RPMI8226 (cell line): ENCODE measurements at regions not wholly inside any gene's neighbourhood (a gene's known extent, or its start where the extent isn't known, plus 50 kb on each side); places are given as distances from the start of the nearest gene placed in this dataset.
A peak's percentile ranks its signal among the peaks of the same experiment; 100 is the strongest.
"Not testable (repeated sequence)": the region's sequence is repeated elsewhere in the genome, so short reads cannot be mapped to it uniquely, and the experiment has no call there.

Experiments
- DNase-seq: peaks from one replicate; pipeline ENCODE4 v3.0.0-alpha.2; 2015

DNA sequence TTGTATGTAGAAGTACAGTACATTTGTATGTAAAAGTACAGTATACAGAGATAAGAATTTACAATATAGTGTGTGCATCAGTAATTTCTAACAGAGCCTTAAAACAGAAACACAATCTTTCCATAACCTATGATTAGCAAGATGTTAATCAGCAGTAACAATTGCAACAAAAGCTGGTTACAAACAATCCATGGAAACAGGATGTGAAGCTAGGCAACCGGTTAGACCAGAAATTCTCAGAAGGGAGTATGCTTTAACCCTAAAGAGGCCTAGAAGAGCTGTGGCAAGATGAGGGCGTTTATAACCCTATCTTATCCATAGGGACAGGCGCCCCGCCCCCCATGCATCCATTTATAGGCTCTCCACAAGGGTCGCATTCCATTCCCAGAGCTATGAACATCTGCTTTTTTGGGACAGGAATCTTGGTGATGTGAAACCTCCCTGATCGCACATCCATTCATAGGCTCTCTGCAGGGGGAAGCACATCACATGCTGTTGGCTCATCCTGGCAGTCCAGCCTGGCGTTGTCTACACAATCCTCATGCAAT lies 180.3 kb downstream of the PDGFRA start:
- DNase-seq: not testable (repeated sequence)

GRCh38 chr4:54414545-54414944 lies 185.5 kb downstream of the PDGFRA start:
- DNase-seq: no peak

DNA sequence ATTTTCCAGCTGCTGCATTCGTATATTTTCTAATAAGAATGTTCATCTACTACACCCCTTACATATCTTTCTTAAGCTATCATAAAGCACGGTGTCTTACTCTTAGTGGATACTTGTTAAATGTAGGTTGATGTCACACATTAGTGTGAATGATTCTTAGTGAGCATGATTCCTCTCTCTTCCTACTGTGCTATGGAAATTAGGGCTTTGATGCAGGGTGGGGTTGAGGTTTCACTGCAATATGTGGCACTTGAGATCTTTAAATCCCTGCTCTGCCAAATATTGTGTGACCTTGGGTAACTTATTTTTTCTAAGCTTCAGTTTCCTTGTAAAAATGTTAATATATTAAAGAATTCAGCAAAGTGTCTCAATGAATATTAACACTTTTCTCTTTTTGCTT lies 188.4 kb downstream of the PDGFRA start:
- DNase-seq: no peak

DNA sequence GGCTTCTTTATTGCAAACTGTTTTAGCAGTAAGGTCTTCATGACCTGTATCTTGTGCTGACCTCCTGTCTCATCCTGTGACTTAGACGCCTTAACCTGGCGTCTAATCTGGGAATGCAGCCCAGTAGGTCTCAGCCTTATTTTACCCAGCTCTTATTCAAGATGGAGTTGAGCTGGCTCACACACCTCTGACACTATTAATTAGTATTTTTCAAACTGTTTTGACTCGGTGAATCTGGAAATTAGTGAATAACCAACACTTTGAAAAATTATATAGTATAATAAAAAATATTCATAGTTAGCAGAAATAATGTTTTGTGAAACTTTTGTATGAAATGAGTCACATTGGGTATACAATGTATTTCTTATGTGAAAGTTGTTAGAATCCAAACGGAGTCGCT lies 189.4 kb downstream of the PDGFRA start:
- no peak for DNase-seq

DNA sequence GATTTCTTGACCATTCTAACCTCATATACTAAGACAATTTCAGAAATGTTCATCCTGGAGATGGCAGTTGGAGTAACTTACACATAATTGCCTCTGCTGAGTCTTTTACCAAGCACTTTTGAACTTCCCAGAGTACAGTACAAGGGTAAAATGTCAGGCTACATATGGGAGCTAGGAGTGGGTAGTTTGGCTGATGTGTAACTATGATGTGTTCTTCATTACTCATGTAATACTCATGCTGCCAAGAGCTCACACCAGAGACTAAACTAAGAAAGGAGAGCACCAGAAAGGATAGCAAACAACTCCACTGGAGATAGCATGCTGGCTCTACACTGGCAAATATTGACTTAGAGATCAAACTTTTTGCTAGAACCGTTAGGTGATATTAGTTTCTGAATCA lies 194.0 kb downstream of the PDGFRA start:
- no peak for DNase-seq

- peak; percentile 16 for DNase-seq
These were observed 198.7 kb downstream of the PDGFRA start for GRCh38 chr4:54427826-54428225.

- no peak for DNase-seq
These were observed 199.8 kb downstream of the PDGFRA start for GRCh38 chr4:54428940-54429339.

DNA sequence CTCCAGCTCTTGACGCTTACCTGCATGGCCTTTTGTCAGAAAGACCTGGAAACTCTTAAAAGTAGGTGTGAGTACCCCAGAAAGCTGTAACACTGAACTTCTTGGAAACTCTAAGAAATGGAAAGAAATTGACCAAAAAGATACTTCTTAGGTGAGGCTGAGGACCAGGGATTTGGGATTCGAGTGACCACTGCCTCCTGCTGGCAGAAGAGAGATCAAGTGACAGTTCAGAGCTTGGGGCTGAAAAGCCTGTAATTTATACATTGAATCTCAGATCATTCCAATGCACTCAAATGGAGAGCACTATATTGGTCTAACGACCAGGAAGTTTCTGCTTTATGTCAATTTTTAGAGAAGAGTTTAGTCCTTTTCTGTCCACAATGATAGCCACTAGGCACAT lies 204.6 kb downstream of the PDGFRA start:
- DNase-seq: no peak

DNA sequence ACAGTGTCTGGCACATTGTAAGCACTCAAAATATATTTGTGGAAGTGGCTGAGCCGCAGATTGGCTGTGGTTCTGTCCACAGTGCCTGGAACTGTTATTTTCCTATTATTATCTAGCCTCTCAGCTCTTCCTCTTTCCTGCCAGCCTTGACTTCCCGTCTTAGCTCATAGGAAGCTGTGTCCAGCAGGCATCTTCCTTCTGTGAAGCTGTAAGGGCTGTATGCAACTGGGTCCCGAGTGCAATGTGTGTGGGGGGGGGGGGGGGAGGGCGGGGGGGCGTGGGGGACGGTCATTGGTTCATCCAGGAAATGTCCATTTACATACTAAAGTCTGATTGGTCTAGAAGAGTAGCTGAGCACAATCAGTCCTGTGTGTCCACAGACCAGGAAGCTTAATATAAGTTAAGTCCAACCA lies 210.7 kb downstream of the PDGFRA start:
- no peak for DNase-seq

DNA sequence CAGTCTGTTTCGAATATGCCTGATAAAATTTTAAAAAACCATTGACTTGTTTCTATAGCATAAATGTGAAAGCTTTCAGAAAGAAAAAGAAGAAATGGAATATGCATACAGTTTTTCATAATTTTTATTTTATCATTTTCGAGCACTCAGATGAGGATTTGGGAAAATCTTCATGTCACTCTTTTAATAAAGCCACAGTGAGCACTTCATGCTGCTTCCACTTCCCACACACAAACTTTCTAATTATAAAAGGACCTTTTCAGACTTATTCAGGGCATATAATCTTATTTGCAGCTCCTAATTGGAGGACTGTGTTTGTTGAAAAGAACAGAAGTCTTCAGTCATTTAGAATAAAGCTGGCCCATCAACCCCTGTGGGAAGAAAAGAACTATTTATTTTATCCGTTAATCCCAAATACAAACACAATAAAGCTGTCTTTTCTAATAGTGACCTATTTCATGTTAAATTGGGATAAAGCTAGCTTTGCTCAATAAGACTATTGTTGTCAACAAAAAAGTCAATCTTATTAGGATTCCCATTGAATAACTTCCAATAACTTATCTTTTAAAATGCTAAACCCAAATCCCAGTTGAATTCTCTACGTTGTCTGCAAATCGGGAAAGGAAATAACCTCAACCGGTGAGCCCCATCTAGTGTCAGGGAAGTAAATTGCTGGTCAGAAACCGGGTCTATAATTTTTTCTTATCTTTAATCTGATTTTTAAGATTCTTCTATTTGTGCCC lies 211.5 kb downstream of the PDGFRA start:
- DNase-seq: no peak

- DNase-seq: no peak
These were observed 211.9 kb upstream of the KIT start for GRCh38 chr4:54445866-54446265.

- DNase-seq: no peak
These were observed 211.2 kb upstream of the KIT start for GRCh38 chr4:54446581-54446980.

DNA sequence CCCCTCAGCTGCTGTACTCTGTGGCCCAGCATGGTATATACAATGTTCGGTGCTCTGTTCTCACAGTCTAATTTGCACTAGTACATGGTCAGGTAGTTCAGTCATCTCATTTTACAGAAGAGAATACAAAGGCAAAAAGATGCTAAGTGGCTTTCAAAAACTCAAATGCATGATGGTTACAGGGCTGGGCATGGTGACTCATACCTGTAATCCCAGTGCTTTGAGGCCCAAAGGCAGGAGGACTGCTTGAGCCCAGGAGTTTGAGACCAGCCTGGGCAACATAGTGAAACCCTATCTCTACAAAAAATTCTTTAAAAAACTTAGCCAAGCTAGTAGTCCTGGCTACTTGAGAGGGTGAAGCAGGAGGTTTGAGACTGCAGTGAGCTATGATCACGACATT lies 210.5 kb upstream of the KIT start:
- DNase-seq: no peak

DNA sequence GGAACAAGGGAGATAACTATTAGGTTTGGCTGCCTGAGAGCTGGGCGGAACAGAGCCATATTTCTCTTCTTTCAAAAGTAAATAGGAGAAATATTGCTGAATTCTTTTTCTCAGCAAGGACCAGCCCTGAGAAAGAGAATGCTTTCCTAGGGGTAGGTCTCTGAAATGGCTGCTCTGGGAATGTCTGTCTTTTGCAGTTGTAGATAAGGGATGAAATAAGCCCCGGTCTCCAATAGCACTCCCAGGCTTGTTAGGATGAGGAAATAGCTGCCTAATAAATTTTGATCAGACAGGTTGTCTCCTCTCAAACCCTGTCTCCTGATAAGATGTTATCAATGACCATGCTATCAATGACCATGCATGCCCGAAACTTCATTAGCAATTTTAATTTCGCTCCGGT lies 207.8 kb upstream of the KIT start:
- DNase-seq: no peak

GRCh38 chr4:54466960-54467359 lies 190.8 kb upstream of the KIT start:
- not testable (repeated sequence) for DNase-seq

- DNase-seq: no peak
These were observed 184.6 kb upstream of the KIT start for GRCh38 chr4:54473077-54473545.

GRCh38 chr4:54473798-54474197 lies 184.0 kb upstream of the KIT start:
- no peak for DNase-seq

GRCh38 chr4:54475546-54475945 lies 182.2 kb upstream of the KIT start:
- no peak for DNase-seq

- peak; percentile 78 for DNase-seq
These were observed 175.1 kb upstream of the KIT start for GRCh38 chr4:54482529-54483200.

- peak; percentile 92 for DNase-seq
These were observed 173.4 kb upstream of the KIT start for GRCh38 chr4:54484383-54484782.

DNA sequence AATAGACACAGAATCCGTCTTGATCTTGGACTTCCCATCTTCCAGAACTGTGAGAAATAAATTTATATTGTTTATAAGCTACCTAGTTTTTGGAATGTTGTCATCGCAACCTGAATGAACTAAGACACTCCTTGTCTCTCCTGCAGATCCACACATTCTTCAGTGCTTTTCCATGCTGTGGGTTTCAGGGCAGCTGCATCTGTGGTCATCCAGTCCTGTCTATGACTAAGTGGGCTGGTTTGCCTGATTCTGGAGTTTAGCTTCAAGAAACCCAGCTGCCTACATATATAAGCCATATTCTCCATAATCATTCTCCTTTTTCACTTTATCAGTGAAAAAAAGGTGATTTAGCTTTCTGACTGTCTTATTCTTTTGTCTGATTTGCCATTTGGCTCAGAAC lies 170.3 kb upstream of the KIT start:
- DNase-seq: no peak

GRCh38 chr4:54493862-54494261 lies 163.9 kb upstream of the KIT start:
- DNase-seq: no peak

- no peak for DNase-seq
These were observed 162.7 kb upstream of the KIT start for GRCh38 chr4:54495091-54495490.

- DNase-seq: no peak
These were observed 162.1 kb upstream of the KIT start for GRCh38 chr4:54495641-54496040.
